ENCODE measurements at regions not wholly inside any gene's neighbourhood (a gene's known extent, or its start where the extent isn't known, plus 50 kb on each side); places are given as distances from the start of the nearest gene placed in this dataset.

DNA sequence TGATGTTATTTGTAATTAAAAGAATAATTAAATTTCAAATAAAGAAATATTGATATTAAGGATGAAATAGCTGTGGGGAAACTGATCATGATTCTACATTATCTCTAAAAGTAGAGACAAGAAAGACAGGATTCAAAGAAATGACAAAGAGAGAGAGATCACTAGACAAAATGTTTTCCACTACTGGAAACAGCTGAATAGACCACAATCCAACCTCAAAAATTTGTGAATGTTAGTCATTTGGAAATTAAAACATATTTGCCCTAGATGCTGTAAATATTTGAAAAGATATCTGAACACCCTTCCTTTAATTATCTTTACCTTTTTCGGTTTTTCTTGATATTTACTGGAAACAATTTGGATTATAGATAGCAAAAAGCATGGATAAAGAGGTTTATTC is 414.9 kb downstream of the CENPC start:
- TF ChIP-seq, protein P1, sequence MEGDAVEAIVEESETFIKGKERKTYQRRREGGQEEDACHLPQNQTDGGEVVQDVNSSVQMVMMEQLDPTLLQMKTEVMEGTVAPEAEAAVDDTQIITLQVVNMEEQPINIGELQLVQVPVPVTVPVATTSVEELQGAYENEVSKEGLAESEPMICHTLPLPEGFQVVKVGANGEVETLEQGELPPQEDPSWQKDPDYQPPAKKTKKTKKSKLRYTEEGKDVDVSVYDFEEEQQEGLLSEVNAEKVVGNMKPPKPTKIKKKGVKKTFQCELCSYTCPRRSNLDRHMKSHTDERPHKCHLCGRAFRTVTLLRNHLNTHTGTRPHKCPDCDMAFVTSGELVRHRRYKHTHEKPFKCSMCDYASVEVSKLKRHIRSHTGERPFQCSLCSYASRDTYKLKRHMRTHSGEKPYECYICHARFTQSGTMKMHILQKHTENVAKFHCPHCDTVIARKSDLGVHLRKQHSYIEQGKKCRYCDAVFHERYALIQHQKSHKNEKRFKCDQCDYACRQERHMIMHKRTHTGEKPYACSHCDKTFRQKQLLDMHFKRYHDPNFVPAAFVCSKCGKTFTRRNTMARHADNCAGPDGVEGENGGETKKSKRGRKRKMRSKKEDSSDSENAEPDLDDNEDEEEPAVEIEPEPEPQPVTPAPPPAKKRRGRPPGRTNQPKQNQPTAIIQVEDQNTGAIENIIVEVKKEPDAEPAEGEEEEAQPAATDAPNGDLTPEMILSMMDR (IDR thresholded peaks at IDR 0.05) = no peak
- no peak for TF ChIP-seq POLR2A (IDR thresholded peaks at IDR 0.05)
